B cell (primary cell): ENCODE measurements at regions not wholly inside any gene's neighbourhood (a gene's known extent, or its start where the extent isn't known, plus 50 kb on each side); places are given as distances from the start of the nearest gene placed in this dataset.

Source experiments
- CTCF ChIP-seq: fragments of 200-600 bp; IDR thresholded peaks from one replicate; pipeline ENCODE4 v1.8.0; 2022; ENCODE audit warnings: antibody characterized with exemption, mild to moderate bottlenecking
- EZH2 ChIP-seq: IDR thresholded peaks from 2 replicates; pipeline ENCODE4 v1.6.1; 2012; ENCODE audit warnings: borderline replicate concordance, low read depth, mild to moderate bottlenecking, moderate library complexity, low read length; ENCODE audit not compliant: insufficient read depth, poor library complexity, severe bottlenecking

- TF ChIP-seq CTCF (no peak), EZH2 (no peak)
Measured at GRCh38 chrY:17166881-17167280, 713.1 kb downstream of the CDY2B start.
